Muscle layer of colon (tissue), 2 donors: ENCODE measurements at regions not wholly inside any gene's neighbourhood (a gene's known extent, or its start where the extent isn't known, plus 50 kb on each side); places are given as distances from the start of the nearest gene placed in this dataset.
"Not testable (repeated sequence)": the region's sequence is repeated elsewhere in the genome, so short reads cannot be mapped to it uniquely, and the experiment has no call there.

ENCODE experiments used
- H3K27ac ChIP-seq: one replicate; pipeline ENCODE4 v1.7.0; 2013; ENCODE audit warnings: low read depth, mild to moderate bottlenecking, low read length, moderate library complexity
- H3K27me3 ChIP-seq, 2 donors: one replicate each; pipeline ENCODE4 v1.7.0; 2013; ENCODE audit warnings: low read length in 2 of 2, mild to moderate bottlenecking in 2 of 2; ENCODE audit not compliant: insufficient read depth in 2 of 2, control insufficient read depth in 1 of 2
- H3K36me3 ChIP-seq: one replicate; pipeline ENCODE4 v1.7.0; 2013; ENCODE audit warnings: mild to moderate bottlenecking, low read length; ENCODE audit not compliant: insufficient read depth
- H3K4me1 ChIP-seq: one replicate; pipeline ENCODE4 v1.7.0; 2013; ENCODE audit warnings: mild to moderate bottlenecking, low read length; ENCODE audit not compliant: insufficient read depth
- H3K4me3 ChIP-seq, 2 donors: one replicate each; pipeline ENCODE4 v1.7.0; 2013; ENCODE audit warnings: low read length in 2 of 2, low read depth in 1 of 2, mild to moderate bottlenecking in 1 of 2, moderate library complexity in 1 of 2
- H3K9ac ChIP-seq: one replicate; pipeline ENCODE4 v1.7.0; 2013; ENCODE audit warnings: low read length
- H3K9me3 ChIP-seq: one replicate; pipeline ENCODE4 v1.7.0; 2013; ENCODE audit warnings: mild to moderate bottlenecking, low read length
- donor health status: abdominal sarcoma.
- donor health status: Adenocarcinoma of cecum.

DNA sequence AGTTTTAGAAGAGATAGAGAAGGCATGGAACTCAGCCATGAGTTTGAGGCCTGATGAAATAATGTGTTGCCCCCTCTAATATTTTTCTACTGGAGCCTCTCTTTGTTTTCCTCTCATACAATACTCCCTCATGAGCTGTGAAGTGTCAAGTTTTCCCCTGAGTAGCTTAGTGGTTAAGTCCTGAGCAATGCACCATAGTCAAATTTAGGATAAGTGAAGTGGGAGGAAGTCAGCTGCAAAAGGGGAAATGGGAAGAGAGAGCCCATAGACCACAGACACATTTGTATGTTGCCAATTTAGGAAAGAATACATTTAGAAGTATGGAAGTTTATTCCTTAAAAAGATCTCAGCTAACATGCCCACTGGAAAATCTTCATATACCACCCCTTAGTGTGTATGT, 171.5 kb upstream of the NREP start:
- Histone ChIP-seq H3K9ac (no peak overlapping the region), H3K27ac (no peak overlapping the region), H3K4me1 (peaks cover 16% of the 10 kb centered on the region), H3K36me3 (no peaks in the 10 kb centered on the region), H3K9me3 (no peaks in the 10 kb centered on the region), H3K4me3 (no peak overlapping the region), H3K27me3 (no peaks in the 10 kb centered on the region)

DNA sequence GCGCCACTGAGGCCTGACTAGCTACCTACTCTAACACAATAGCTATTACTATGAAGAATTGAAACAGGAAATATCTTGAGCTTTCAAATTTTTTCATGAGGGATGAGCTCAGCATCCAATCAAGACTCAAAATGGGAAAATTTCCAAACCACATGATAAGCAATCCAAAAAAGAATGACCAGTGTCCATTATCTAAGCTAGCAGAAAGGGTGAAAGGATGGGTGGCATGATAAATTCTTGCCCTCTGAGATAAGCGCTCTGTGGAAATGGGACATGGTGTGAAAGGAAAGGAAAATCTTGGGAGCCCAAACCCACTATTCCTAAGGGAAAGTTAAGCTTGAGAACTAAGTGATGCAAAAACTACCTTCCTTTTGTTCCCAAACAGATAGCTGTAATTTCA, 170.2 kb upstream of the NREP start:
- H3K27ac ChIP-seq, result no peak overlapping the region
- peaks cover 6% of the 10 kb centered on the region for H3K4me1 ChIP-seq
- no peak overlapping the region for H3K9ac ChIP-seq
- H3K9me3 ChIP-seq, result no peaks in the 10 kb centered on the region
- H3K4me3 ChIP-seq, result no peak overlapping the region
- no peaks in the 10 kb centered on the region for H3K27me3 ChIP-seq
- no peaks in the 10 kb centered on the region for H3K36me3 ChIP-seq

DNA sequence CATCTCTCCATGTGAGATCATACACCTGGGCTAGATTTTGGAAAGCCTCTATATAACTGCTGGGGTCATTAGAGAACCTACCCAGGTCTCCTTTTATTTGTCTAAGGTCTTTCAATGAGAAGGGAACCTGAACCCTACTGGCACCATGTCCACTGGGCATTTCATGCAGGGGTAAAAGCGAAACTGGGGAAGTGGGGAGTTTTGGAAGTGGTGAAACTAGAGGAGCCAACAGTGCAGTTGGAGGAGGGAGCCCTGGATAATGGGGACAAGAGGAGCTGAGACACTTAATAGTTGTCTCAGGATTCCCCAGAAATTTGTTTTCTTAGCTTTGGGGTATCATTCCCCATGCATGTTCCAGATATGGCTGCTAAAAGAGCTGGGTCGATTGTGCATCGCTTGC, 169.0 kb upstream of the NREP start:
- Histone ChIP-seq H3K27ac (no peak overlapping the region), H3K27me3 (no peaks in the 10 kb centered on the region), H3K9me3 (no peaks in the 10 kb centered on the region), H3K4me3 (no peak overlapping the region), H3K9ac (no peak overlapping the region), H3K4me1 (peaks cover 6% of the 10 kb centered on the region), H3K36me3 (no peaks in the 10 kb centered on the region)

DNA sequence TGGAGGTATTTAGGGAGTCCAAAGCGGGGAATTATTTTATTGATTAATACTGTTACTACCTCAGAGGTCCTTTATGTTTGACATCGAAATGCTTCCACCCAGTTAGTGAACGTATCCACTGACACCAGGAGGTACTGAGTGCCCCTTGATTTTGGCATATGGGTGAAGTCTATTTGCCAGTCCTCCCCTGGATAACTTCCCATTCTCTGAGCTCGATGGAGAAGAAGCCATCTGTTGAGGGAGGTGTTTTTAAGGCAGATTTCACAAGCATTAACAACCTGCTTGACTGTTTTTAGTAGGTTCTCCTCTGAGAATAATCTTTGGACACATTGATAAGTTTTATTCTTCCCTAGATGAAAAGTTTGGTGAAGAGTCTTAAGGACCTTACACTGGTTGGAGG, 165.3 kb upstream of the NREP start:
- no peaks in the 10 kb centered on the region for H3K27me3 ChIP-seq
- no peak overlapping the region for H3K4me3 ChIP-seq
- H3K36me3 ChIP-seq, result no peaks in the 10 kb centered on the region
- no peaks in the 10 kb centered on the region for H3K9me3 ChIP-seq
- H3K4me1 ChIP-seq, result no peaks in the 10 kb centered on the region
- no peak overlapping the region for H3K9ac ChIP-seq
- H3K27ac ChIP-seq, result no peak overlapping the region

DNA sequence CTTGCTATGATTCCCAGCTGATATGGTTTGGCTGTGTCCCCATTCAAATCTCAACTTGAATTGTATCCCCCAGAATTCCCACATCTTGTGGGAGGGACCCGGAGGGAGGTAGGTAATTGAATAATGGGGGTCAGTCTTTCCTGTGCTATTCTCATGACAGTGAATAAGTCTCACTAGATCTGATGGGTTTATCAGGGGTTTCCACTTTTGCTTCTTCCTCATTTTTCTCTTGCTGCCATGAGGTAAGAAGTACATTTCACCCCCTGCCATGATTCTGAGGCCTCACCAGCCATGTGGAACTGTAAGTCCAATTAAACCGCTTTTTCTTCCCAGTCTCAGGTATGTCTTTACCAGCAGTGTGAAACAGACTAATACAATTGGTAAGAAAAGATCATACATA, 164.7 kb upstream of the NREP start:
- H3K36me3 ChIP-seq, H3K27ac ChIP-seq, H3K27me3 ChIP-seq, H3K4me1 ChIP-seq, H3K9me3 ChIP-seq, H3K4me3 ChIP-seq, H3K9ac ChIP-seq: not testable (repeated sequence)

DNA sequence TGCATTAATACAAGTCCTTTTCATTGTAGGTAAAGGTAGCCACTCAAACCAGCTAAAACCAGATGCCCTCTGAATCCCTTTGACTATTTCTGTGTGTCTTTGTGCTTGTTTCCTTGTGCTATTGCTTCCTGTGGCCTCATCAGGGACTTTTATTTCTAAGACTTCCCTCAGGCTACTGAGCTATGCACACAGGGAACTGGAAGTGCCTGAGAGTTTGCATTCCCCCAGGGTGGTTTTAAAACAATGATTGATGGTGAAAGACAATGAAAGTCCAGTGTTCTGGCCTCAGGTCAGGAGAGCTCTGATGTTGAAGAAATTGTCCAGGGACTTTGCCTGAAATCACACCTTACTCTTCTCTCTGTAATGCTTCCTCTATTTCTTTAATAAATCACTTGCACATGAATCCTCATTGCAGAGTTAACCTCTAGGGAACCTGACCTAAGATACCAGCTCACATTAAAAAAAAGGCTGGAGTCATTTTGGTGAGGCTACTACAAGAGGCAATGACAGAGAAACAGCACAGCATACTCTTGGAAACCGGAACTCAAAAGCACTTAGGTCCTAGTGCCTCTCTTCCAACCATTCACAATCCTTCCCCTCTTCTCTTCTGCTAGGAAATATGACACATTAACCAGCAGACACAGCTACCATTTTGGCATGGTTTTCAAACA, 158.1 kb upstream of the NREP start:
- Histone ChIP-seq H3K9ac (no peak overlapping the region), H3K27ac (no peak overlapping the region), H3K4me1 (no peaks in the 10 kb centered on the region), H3K27me3 (no peaks in the 10 kb centered on the region), H3K9me3 (no peaks in the 10 kb centered on the region), H3K36me3 (no peaks in the 10 kb centered on the region), H3K4me3 (no peak overlapping the region)

DNA sequence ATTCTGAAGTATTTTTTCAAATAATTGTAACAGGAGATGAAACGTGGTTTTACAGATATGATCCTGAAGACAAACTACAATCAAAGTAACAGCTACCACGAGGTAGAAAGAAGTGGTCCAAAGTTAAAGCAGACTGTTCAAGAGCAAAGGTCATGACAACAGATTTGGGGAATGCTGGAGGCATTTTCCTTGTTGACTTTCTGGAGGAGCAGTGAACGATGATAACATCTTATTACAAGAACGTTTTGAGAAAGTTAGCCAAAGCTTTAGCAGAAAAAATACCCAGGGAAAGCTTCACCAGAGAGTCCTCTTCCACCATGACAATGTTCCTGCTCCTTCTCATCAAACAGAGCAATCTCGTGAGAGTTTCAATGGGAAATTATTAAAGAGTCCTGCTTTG, 145.4 kb upstream of the NREP start:
- H3K9me3 ChIP-seq, result no peaks in the 10 kb centered on the region
- no peak overlapping the region for H3K9ac ChIP-seq
- H3K4me1 ChIP-seq, result no peaks in the 10 kb centered on the region
- H3K27ac ChIP-seq, result no peak overlapping the region
- H3K36me3 ChIP-seq, result no peaks in the 10 kb centered on the region
- H3K4me3 ChIP-seq, result no peak overlapping the region
- no peaks in the 10 kb centered on the region for H3K27me3 ChIP-seq

DNA sequence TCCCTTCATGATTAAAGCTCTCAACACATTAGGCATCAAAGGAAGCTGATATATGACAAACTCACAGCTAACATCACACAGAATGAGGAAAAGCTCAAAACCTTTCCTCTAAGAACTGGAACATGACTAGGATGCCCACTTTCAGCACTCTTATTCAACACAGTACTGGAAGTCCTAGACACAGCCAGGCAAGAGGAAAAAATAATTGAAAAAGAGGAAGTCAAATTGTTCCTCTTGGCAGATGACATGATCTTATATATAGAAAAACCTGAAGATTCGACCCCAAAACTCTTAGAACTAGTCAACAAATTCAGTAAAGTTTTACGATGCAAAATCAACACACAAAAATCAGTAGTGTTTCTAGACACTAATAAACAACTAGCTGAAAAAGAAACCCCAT, 144.3 kb upstream of the NREP start:
- no peaks in the 10 kb centered on the region for H3K36me3 ChIP-seq
- H3K9ac ChIP-seq, result no peak overlapping the region
- no peaks in the 10 kb centered on the region for H3K27me3 ChIP-seq
- H3K9me3 ChIP-seq, result no peaks in the 10 kb centered on the region
- H3K27ac ChIP-seq, result no peak overlapping the region
- H3K4me1 ChIP-seq, result no peaks in the 10 kb centered on the region
- no peak overlapping the region for H3K4me3 ChIP-seq

DNA sequence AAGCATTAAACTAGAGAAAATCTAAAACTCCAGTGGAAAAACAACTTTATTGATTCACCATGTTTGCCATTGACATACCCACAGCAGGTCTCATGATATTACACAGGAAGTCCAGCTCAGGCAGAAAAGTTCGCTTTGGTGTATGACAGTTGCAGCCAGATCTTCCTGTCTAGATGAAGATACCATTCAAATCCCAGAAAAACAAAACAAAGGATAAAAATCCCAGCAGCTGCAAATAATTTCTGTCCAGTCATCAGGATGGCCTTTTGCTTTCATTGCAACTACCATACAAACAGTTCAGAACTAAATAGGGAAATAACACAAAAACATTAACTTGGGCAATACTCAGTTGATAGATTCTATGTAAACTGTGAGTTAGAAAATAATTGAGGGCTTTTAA, 136.0 kb upstream of the NREP start:
- H3K4me3 ChIP-seq, result no peak overlapping the region
- H3K27ac ChIP-seq, result no peak overlapping the region
- H3K36me3 ChIP-seq, result no peaks in the 10 kb centered on the region
- peaks cover 5% of the 10 kb centered on the region for H3K9me3 ChIP-seq
- H3K27me3 ChIP-seq, result no peaks in the 10 kb centered on the region
- no peaks in the 10 kb centered on the region for H3K4me1 ChIP-seq
- no peak overlapping the region for H3K9ac ChIP-seq

DNA sequence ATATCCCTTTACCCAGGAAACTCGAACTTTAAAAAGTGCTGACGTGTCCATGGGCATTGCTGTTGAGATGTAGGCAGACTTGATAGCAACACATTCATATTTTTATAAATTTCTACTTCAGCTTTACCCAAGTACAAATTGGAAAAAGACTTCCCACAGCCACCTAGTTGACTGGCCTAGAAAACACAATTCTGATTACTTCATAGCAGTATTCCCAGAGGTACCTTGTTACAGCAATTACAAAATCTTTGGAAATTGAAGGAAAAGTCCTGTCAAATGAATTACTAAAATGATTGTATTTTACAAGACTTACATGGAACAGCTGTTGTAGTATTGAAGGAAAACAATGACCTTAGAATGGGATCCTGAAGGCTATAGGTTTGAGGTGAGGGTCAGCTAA, 130.7 kb upstream of the NREP start:
- Histone ChIP-seq H3K4me3 (no peak overlapping the region), H3K4me1 (no peaks in the 10 kb centered on the region), H3K9me3 (peaks cover 5% of the 10 kb centered on the region), H3K36me3 (no peaks in the 10 kb centered on the region), H3K27ac (no peak overlapping the region), H3K9ac (no peak overlapping the region), H3K27me3 (no peaks in the 10 kb centered on the region)

DNA sequence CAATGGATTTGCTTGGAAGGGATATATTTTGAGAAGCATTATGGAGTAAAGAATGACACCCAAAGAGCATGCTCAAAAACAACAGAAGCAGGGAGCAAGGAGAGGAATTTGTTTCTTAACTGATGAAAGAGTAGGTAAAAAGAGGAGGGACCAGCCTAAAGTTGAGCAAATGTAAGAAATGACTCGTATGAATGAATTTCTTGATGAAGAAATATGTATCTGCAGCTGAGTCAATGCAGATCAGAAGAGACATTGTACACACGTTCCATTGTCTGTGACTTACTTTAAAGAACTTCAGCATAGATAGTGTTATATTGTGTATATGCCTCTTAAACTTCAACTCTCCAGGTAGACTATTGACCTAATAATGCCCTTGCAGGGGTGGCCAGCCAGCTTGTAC, 112.7 kb upstream of the NREP start:
- Histone ChIP-seq H3K9me3 (no peaks in the 10 kb centered on the region), H3K4me1 (no peaks in the 10 kb centered on the region), H3K27me3 (no peaks in the 10 kb centered on the region)

DNA sequence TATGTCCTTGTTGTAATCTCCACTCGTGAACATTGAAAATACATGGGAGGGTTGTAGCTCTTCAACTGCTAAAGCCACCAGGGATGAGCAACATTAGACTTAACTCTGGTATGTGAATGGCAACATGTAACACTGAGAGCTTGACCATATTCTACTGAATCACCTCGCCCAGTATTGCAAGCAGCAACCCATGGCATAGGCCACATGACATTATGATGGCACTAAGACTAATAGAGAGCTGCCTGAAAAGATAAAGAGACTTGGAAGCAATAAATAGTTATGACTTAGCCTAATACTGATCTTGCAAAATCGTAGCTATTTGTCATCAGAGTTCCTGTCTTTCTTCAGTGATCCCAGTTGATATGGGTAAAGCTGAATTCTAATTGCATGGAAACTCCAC, 108.4 kb upstream of the NREP start:
- Histone ChIP-seq H3K4me1 (no peaks in the 10 kb centered on the region), H3K27ac (no peak overlapping the region), H3K4me3 (no peak overlapping the region), H3K36me3 (no peaks in the 10 kb centered on the region), H3K27me3 (no peaks in the 10 kb centered on the region), H3K9me3 (no peaks in the 10 kb centered on the region), H3K9ac (no peak overlapping the region)

More for the DNA sequence above, 112.7 kb upstream of the NREP start:
- Histone ChIP-seq H3K4me3 (no peak overlapping the region), H3K36me3 (no peaks in the 10 kb centered on the region), H3K27ac (no peak overlapping the region), H3K9ac (no peak overlapping the region)
